ENCODE measurements at regions not wholly inside any gene's neighbourhood (a gene's known extent, or its start where the extent isn't known, plus 50 kb on each side); places are given as distances from the start of the nearest gene placed in this dataset.

- TF ChIP-seq CTCF (IDR thresholded peaks at IDR 0.05; ENCODE audit: low read length), result no peak
- no peak for TF ChIP-seq EZH2 (IDR thresholded peaks at IDR 0.05; ENCODE audit: borderline replicate concordance, low read length)
Measured at GRCh38 chr12:124629117-124629516, 61.7 kb upstream of the NCOR2 start.

Measured in OCI-LY1 (cell line).